HEK293 (cell line): ENCODE measurements at regions not wholly inside any gene's neighbourhood (a gene's known extent, or its start where the extent isn't known, plus 50 kb on each side); places are given as distances from the start of the nearest gene placed in this dataset.

Source experiments
- ATF2 ChIP-seq: fragments of 450-650 bp; formaldehyde crosslinking; IDR thresholded peaks from 2 replicates; pipeline ENCODE4 v1.5.1; 2016; ENCODE audit warnings: missing biosample characterization, missing genetic modification characterization, low read depth
- BCL11B ChIP-seq: fragments of 450-650 bp; formaldehyde crosslinking; IDR thresholded peaks from 2 replicates; pipeline ENCODE4 v1.5.1; 2016; ENCODE audit warnings: low read depth, missing biosample characterization, missing genetic modification characterization
- CTCF ChIP-seq: fragments of 450-650 bp; formaldehyde crosslinking; IDR thresholded peaks from 2 replicates; pipeline ENCODE4 v1.5.1; 2016; ENCODE audit warnings: missing biosample characterization, missing genetic modification characterization
- HOXC10 ChIP-seq: sonication (generic); formaldehyde crosslinking; IDR thresholded peaks from 2 replicates; pipeline ENCODE4 v1.8.1; 2023; ENCODE audit warnings: mild to moderate bottlenecking, missing genetic modification reagents
- KLF16 ChIP-seq: fragments of 450-650 bp; formaldehyde crosslinking; IDR thresholded peaks from 2 replicates; pipeline ENCODE4 v1.5.1; 2017; ENCODE audit warnings: missing biosample characterization, missing genetic modification characterization
- KLF7 ChIP-seq: fragments of 450-650 bp; formaldehyde crosslinking; IDR thresholded peaks from 2 replicates; pipeline ENCODE4 v1.5.1; 2016; ENCODE audit warnings: missing biosample characterization, missing genetic modification characterization, borderline replicate concordance
- KLF9 ChIP-seq: fragments of 450-650 bp; formaldehyde crosslinking; IDR thresholded peaks from 2 replicates; pipeline ENCODE4 v1.5.1; 2016; ENCODE audit warnings: missing biosample characterization, missing genetic modification characterization, low read depth
- SETDB1 ChIP-seq: IDR thresholded peaks from one replicate; pipeline ENCODE4 v1.6.1; 2017; ENCODE audit warnings: mild to moderate bottlenecking, low read length, moderate library complexity, mixed read lengths; ENCODE audit not compliant: insufficient read length
- SP2 ChIP-seq: fragments of 450-650 bp; formaldehyde crosslinking; IDR thresholded peaks from 2 replicates; pipeline ENCODE4 v1.5.1; 2016; ENCODE audit warnings: missing biosample characterization, missing genetic modification characterization
- SP7 ChIP-seq: fragments of 450-650 bp; formaldehyde crosslinking; IDR thresholded peaks from 2 replicates; pipeline ENCODE4 v1.5.1; 2016; ENCODE audit warnings: missing biosample characterization, missing genetic modification characterization
- TRIM28 ChIP-seq: IDR thresholded peaks from 2 replicates; pipeline ENCODE4 v1.6.1; 2011; ENCODE audit warnings: low read length, control low read depth, borderline replicate concordance
- ZBTB20 ChIP-seq: fragments of 450-650 bp; formaldehyde crosslinking; IDR thresholded peaks from 2 replicates; pipeline ENCODE4 v1.5.1; 2016; ENCODE audit warnings: missing biosample characterization, missing genetic modification characterization
- ZBTB21 ChIP-seq: fragments of 450-650 bp; formaldehyde crosslinking; IDR thresholded peaks from 2 replicates; pipeline ENCODE4 v1.5.1; 2017; ENCODE audit warnings: missing biosample characterization, missing genetic modification characterization
- ZFP41 ChIP-seq: fragments of 450-650 bp; formaldehyde crosslinking; IDR thresholded peaks from 2 replicates; pipeline ENCODE4 v1.5.1; 2016; ENCODE audit warnings: missing biosample characterization, missing genetic modification characterization, borderline replicate concordance
- ZIC2 ChIP-seq: fragments of 450-650 bp; formaldehyde crosslinking; IDR thresholded peaks from 2 replicates; pipeline ENCODE4 v1.5.1; 2016; ENCODE audit warnings: missing biosample characterization, missing genetic modification characterization
- ZNF335 ChIP-seq: fragments of 450-650 bp; formaldehyde crosslinking; conservative IDR thresholded peaks from 2 replicates; pipeline ENCODE4 v1.5.1; 2016; ENCODE audit warnings: missing biosample characterization, missing genetic modification characterization
- ZNF366 ChIP-seq: fragments of 450-650 bp; formaldehyde crosslinking; conservative IDR thresholded peaks from 2 replicates; pipeline ENCODE4 v1.5.1; 2016; ENCODE audit warnings: missing biosample characterization, missing genetic modification characterization
- ZNF473 ChIP-seq: fragments of 450-650 bp; formaldehyde crosslinking; IDR thresholded peaks from 2 replicates; pipeline ENCODE4 v1.5.1; 2017; ENCODE audit warnings: missing biosample characterization, missing genetic modification characterization
- ZNF521 ChIP-seq: fragments of 450-650 bp; formaldehyde crosslinking; IDR thresholded peaks from 2 replicates; pipeline ENCODE4 v1.5.1; 2017; ENCODE audit warnings: missing biosample characterization, mild to moderate bottlenecking, missing genetic modification characterization
- ZNF600 ChIP-seq: fragments of 450-650 bp; formaldehyde crosslinking; IDR thresholded peaks from 2 replicates; pipeline ENCODE4 v1.5.1; 2016; ENCODE audit warnings: missing biosample characterization, missing genetic modification characterization
- ZNF623 ChIP-seq: fragments of 450-650 bp; formaldehyde crosslinking; IDR thresholded peaks from 2 replicates; pipeline ENCODE4 v1.5.1; 2016; ENCODE audit warnings: missing biosample characterization, missing genetic modification characterization
- ZNF629 ChIP-seq: fragments of 450-650 bp; formaldehyde crosslinking; IDR thresholded peaks from 2 replicates; pipeline ENCODE4 v1.5.1; 2017; ENCODE audit warnings: missing biosample characterization, missing genetic modification characterization
- ZNF654 ChIP-seq: fragments of 450-650 bp; formaldehyde crosslinking; IDR thresholded peaks from 2 replicates; pipeline ENCODE4 v1.5.1; 2016; ENCODE audit warnings: low read depth, missing biosample characterization, missing genetic modification characterization
- ZNF791 ChIP-seq: fragments of 450-650 bp; formaldehyde crosslinking; IDR thresholded peaks from 2 replicates; pipeline ENCODE4 v1.5.1; 2016; ENCODE audit warnings: missing biosample characterization, missing genetic modification characterization
- ZNF792 ChIP-seq: fragments of 450-650 bp; formaldehyde crosslinking; IDR thresholded peaks from 2 replicates; pipeline ENCODE4 v1.5.1; 2016; ENCODE audit warnings: missing biosample characterization, missing genetic modification characterization
- ZSCAN23 ChIP-seq: fragments of 450-650 bp; formaldehyde crosslinking; IDR thresholded peaks from 2 replicates; pipeline ENCODE4 v1.5.1; 2016; ENCODE audit warnings: missing biosample characterization, missing genetic modification characterization
- TF ChIP-seq, protein P1 (sequence below): fragments of 450-650 bp; formaldehyde crosslinking; IDR thresholded peaks from 2 replicates; pipeline ENCODE4 v1.5.1; 2016; ENCODE audit warnings: missing biosample characterization, missing genetic modification characterization
- TF ChIP-seq, protein P2 (sequence below): fragments of 450-650 bp; formaldehyde crosslinking; IDR thresholded peaks from 2 replicates; pipeline ENCODE4 v1.5.1; 2017; ENCODE audit warnings: missing biosample characterization, missing genetic modification characterization
- TF ChIP-seq, protein P3 (sequence below): fragments of 450-650 bp; formaldehyde crosslinking; IDR thresholded peaks from 2 replicates; pipeline ENCODE4 v1.5.1; 2016; ENCODE audit warnings: missing biosample characterization, missing genetic modification characterization
- TF ChIP-seq, protein P4 (sequence below): fragments of 450-650 bp; formaldehyde crosslinking; IDR thresholded peaks from 2 replicates; pipeline ENCODE4 v1.5.1; 2016; ENCODE audit warnings: missing biosample characterization, missing genetic modification characterization
- TF ChIP-seq, protein P5 (sequence below): fragments of 450-650 bp; IDR thresholded peaks from 2 replicates; pipeline ENCODE4 v1.5.1; 2018; ENCODE audit warnings: missing biosample characterization, mild to moderate bottlenecking, missing genetic modification characterization

DNA sequence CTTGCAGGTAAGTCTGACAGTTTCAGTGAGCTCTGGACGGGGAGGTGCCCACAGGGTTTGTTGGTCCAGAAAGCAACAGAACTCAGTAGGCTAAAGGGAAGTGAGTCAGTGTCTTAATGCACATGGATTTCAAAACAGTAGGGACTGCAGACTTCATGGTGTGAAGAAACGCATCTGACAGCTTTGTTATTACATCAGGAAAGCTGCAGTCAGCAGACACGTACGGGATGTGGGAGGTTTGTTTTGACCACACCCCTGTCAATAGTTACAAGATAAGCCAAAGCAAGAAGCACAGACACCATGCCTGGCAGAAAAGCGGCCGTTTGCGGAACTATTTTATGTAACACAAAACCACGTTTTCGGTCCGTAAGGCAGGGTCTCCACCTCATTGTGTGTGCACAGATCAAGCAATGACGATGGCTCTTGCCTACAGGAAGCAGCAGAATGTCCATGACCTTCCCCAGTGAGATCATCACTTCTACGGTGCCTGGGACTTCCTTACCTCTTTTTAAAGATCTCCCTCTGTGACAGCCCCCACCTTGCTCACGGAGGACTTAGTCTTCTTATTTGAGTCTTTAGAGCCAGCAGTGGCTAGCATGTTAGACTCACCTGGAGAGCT is 58.2 kb upstream of the FTH1 start (continued):
- peak; percentile 27; the same call in 1 of the 2 replicates for TF ChIP-seq KLF9 (tag by site-specific recombination)
- TF ChIP-seq ZNF521: no peak
- TF ChIP-seq SP2 (tag by site-specific recombination): peak; percentile 8; the same call in 1 of the 2 replicates
- peak; percentile 56; the same call in 1 of the 2 replicates for TF ChIP-seq KLF16 (tag by site-specific recombination)
- peak; percentile 43; the same call in 1 of the 2 replicates for TF ChIP-seq ZBTB20 (tag by site-specific recombination)
- peak; percentile 76 for TF ChIP-seq SP7 (tag by site-specific recombination)
- TF ChIP-seq, protein P1, sequence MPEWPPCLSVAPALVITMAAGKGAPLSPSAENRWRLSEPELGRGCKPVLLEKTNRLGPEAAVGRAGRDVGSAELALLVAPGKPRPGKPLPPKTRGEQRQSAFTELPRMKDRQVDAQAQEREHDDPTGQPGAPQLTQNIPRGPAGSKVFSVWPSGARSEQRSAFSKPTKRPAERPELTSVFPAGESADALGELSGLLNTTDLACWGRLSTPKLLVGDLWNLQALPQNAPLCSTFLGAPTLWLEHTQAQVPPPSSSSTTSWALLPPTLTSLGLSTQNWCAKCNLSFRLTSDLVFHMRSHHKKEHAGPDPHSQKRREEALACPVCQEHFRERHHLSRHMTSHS (tag by site-specific recombination): no peak
- peak; percentile 53 for TF ChIP-seq SETDB1
- peak; percentile 86 for TF ChIP-seq ZNF629 (tag by site-specific recombination)
- TF ChIP-seq BCL11B (tag by site-specific recombination): no peak
- peak; percentile 65 for TF ChIP-seq ZNF600 (tag by site-specific recombination)
- TF ChIP-seq ZNF473 (tag by site-specific recombination): no peak
- TF ChIP-seq ZSCAN23: no peak
- no peak for TF ChIP-seq ZNF654
- TF ChIP-seq ZNF792 (tag by site-specific recombination): 0 out of 2 replicates have a peak, but pooled peaks have one; percentile 36
- peak; percentile 80; the same call in 1 of the 2 replicates for TF ChIP-seq TRIM28
- peak; percentile 71 for TF ChIP-seq ZNF335 (tag by site-specific recombination)
- TF ChIP-seq ATF2: peak; percentile 66
- TF ChIP-seq ZIC2 (tag by site-specific recombination): peak; percentile 87
- peak; percentile 85 for TF ChIP-seq ZBTB21 (tag by site-specific recombination)
- TF ChIP-seq, protein P2, sequence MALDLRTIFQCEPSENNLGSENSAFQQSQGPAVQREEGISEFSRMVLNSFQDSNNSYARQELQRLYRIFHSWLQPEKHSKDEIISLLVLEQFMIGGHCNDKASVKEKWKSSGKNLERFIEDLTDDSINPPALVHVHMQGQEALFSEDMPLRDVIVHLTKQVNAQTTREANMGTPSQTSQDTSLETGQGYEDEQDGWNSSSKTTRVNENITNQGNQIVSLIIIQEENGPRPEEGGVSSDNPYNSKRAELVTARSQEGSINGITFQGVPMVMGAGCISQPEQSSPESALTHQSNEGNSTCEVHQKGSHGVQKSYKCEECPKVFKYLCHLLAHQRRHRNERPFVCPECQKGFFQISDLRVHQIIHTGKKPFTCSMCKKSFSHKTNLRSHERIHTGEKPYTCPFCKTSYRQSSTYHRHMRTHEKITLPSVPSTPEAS (tag by site-specific recombination): 0 out of 2 replicates have a peak, but pooled peaks have one; percentile 36
- peak; percentile 51; the same call in 1 of the 2 replicates for TF ChIP-seq KLF7 (tag by site-specific recombination)
- TF ChIP-seq ZNF791 (tag by site-specific recombination): no peak
- TF ChIP-seq CTCF (tag by site-specific recombination): no peak
- TF ChIP-seq ZNF366 (tag by site-specific recombination): peak; percentile 30; the same call in 1 of the 2 replicates
- TF ChIP-seq, protein P3, sequence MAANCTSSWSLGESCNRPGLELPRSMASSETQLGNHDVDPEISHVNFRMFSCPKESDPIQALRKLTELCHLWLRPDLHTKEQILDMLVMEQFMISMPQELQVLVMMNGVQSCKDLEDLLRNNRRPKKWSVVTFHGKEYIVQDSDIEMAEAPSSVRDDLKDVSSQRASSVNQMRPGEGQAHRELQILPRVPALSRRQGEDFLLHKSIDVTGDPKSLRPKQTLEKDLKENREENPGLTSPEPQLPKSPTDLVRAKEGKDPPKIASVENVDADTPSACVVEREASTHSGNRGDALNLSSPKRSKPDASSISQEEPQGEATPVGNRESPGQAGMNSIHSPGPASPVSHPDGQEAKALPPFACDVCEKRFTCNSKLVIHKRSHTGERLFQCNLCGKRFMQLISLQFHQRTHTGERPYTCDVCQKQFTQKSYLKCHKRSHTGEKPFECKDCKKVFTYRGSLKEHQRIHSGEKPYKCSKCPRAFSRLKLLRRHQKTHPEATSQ (tag by site-specific recombination): no peak
- no peak for TF ChIP-seq ZFP41
- no peak for TF ChIP-seq ZNF623 (tag by site-specific recombination)
- no peak for TF ChIP-seq HOXC10 (CRISPR knock-in tag)
- TF ChIP-seq, protein P4, sequence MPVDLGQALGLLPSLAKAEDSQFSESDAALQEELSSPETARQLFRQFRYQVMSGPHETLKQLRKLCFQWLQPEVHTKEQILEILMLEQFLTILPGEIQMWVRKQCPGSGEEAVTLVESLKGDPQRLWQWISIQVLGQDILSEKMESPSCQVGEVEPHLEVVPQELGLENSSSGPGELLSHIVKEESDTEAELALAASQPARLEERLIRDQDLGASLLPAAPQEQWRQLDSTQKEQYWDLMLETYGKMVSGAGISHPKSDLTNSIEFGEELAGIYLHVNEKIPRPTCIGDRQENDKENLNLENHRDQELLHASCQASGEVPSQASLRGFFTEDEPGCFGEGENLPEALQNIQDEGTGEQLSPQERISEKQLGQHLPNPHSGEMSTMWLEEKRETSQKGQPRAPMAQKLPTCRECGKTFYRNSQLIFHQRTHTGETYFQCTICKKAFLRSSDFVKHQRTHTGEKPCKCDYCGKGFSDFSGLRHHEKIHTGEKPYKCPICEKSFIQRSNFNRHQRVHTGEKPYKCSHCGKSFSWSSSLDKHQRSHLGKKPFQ: 0 out of 2 replicates have a peak, but pooled peaks have one; percentile 34
- TF ChIP-seq, protein P5, sequence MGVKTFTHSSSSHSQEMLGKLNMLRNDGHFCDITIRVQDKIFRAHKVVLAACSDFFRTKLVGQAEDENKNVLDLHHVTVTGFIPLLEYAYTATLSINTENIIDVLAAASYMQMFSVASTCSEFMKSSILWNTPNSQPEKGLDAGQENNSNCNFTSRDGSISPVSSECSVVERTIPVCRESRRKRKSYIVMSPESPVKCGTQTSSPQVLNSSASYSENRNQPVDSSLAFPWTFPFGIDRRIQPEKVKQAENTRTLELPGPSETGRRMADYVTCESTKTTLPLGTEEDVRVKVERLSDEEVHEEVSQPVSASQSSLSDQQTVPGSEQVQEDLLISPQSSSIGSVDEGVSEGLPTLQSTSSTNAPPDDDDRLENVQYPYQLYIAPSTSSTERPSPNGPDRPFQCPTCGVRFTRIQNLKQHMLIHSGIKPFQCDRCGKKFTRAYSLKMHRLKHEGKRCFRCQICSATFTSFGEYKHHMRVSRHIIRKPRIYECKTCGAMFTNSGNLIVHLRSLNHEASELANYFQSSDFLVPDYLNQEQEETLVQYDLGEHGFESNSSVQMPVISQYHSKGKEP: peak; percentile 33; the same call in 1 of the 2 replicates
